Liver (tissue), 3 donors: ENCODE measurements at regions not wholly inside any gene's neighbourhood (a gene's known extent, or its start where the extent isn't known, plus 50 kb on each side); places are given as distances from the start of the nearest gene placed in this dataset.

ENCODE experiments used
- ATF3 ChIP-seq: IDR thresholded peaks from 2 replicates; pipeline ENCODE4 v1.6.1; 2016; ENCODE audit warnings: antibody characterized with exemption
- CTCF ChIP-seq: fragments of 150-350 bp; IDR thresholded peaks from 2 replicates; pipeline ENCODE4 v1.5.1; 2017; ENCODE audit warnings: improper control_type of control experiment, low read depth, low read length; ENCODE audit not compliant: missing input control
- EGR1 ChIP-seq, 2 donors: IDR thresholded peaks; 2 replicates each; pipeline ENCODE4 v1.6.1; 2016 to 2018; ENCODE audit warnings: antibody characterized with exemption in 2 of 2, low read depth in 2 of 2
- GABPA ChIP-seq, 2 donors: IDR thresholded peaks in 1 of 2; conservative IDR thresholded peaks in 1 of 2; 2 replicates each; pipeline ENCODE4 v1.6.1; 2016; ENCODE audit warnings: antibody characterized with exemption in 2 of 2, mild to moderate bottlenecking in 1 of 2, moderate library complexity in 1 of 2
- HNF4G ChIP-seq: IDR thresholded peaks from 2 replicates; pipeline ENCODE4 v1.6.1; 2016; ENCODE audit warnings: antibody characterized with exemption
- JUND ChIP-seq, 2 donors: IDR thresholded peaks; 2 replicates each; pipeline ENCODE4 v1.6.1; 2016; ENCODE audit warnings: antibody characterized with exemption in 2 of 2
- RAD21 ChIP-seq, 2 donors: IDR thresholded peaks; 2 replicates each; pipeline ENCODE4 v1.6.1; 2016; ENCODE audit warnings: antibody characterized with exemption in 2 of 2, mild to moderate bottlenecking in 2 of 2
- TAF1 ChIP-seq: conservative IDR thresholded peaks from 2 replicates; pipeline ENCODE4 v1.6.1; 2016; ENCODE audit warnings: antibody characterized with exemption, mild to moderate bottlenecking
- YY1 ChIP-seq: IDR thresholded peaks from 2 replicates; pipeline ENCODE4 v1.6.1; 2016; ENCODE audit warnings: antibody characterized with exemption, mild to moderate bottlenecking
- TF ChIP-seq, protein P1 (sequence below): IDR thresholded peaks from 2 replicates; pipeline ENCODE4 v1.6.1; 2016; ENCODE audit warnings: antibody characterized with exemption, mild to moderate bottlenecking
- donor health status: healthy.
- donor health status: healthy.

DNA sequence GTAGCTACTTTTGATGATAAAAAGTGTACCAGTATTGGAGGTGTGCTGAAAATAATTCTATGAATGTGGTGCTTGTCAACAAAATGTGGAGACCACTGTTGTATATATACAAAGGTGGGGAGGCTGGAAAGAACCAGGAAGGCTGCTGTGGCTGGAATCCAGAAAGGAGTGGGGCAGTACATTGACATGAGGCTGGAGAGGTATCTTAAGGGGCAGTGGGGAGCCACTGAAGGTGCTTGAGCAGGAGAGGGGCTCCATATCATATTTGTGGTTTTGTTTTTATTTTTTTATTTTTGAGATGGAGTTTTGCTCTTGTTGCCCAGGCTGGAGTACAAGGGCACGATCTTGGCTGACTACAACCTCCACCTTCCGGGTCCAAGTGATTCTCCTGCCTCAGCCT is 87.9 kb upstream of the NEURL1B start:
- TF ChIP-seq CTCF (no peak), TAF1 (no peak), YY1 (no peak), EGR1 (IDR thresholded peaks at IDR 0.05; ENCODE audit: low read depth in 2 of 2) (no peak), JUND (IDR thresholded peaks at IDR 0.05) (no peak), HNF4G (no peak), RAD21 (IDR thresholded peaks at IDR 0.05) (no peak), GABPA (IDR thresholded peaks at IDR 0.05 in 1 of 2, conservative IDR thresholded peaks at IDR 0.05 in 1 of 2) (no peak), ATF3 (no peak)
- TF ChIP-seq, protein P1, sequence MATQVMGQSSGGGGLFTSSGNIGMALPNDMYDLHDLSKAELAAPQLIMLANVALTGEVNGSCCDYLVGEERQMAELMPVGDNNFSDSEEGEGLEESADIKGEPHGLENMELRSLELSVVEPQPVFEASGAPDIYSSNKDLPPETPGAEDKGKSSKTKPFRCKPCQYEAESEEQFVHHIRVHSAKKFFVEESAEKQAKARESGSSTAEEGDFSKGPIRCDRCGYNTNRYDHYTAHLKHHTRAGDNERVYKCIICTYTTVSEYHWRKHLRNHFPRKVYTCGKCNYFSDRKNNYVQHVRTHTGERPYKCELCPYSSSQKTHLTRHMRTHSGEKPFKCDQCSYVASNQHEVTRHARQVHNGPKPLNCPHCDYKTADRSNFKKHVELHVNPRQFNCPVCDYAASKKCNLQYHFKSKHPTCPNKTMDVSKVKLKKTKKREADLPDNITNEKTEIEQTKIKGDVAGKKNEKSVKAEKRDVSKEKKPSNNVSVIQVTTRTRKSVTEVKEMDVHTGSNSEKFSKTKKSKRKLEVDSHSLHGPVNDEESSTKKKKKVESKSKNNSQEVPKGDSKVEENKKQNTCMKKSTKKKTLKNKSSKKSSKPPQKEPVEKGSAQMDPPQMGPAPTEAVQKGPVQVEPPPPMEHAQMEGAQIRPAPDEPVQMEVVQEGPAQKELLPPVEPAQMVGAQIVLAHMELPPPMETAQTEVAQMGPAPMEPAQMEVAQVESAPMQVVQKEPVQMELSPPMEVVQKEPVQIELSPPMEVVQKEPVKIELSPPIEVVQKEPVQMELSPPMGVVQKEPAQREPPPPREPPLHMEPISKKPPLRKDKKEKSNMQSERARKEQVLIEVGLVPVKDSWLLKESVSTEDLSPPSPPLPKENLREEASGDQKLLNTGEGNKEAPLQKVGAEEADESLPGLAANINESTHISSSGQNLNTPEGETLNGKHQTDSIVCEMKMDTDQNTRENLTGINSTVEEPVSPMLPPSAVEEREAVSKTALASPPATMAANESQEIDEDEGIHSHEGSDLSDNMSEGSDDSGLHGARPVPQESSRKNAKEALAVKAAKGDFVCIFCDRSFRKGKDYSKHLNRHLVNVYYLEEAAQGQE: no peak
